SK-N-MC (cell line): ENCODE measurements at regions not wholly inside any gene's neighbourhood (a gene's known extent, or its start where the extent isn't known, plus 50 kb on each side); places are given as distances from the start of the nearest gene placed in this dataset.

Source experiments
- DNase-seq: peaks from one replicate; pipeline ENCODE4 v3.0.0-alpha.2; 2011; ENCODE audit warnings: low read depth, low spot score
- H3K27ac ChIP-seq: fragments of 200-600 bp; sonication (generic); 2 replicates; pipeline ENCODE4 v1.5.1; 2016; ENCODE audit warnings: mixed run types
- H3K36me3 ChIP-seq: fragments of 200-600 bp; sonication (generic); 2 replicates; pipeline ENCODE4 v1.6.1; 2017; ENCODE audit warnings: antibody characterized with exemption, low read length, mixed read lengths; ENCODE audit not compliant: insufficient read depth
- H3K4me3 ChIP-seq: fragments of 200-600 bp; sonication (generic); 2 replicates; pipeline ENCODE4 v1.5.1; 2016
- H3K9ac ChIP-seq: fragments of 200-600 bp; sonication (generic); 2 replicates; pipeline ENCODE4 v1.8.0; 2017; ENCODE audit warnings: mixed run types, mixed read lengths; ENCODE audit not compliant: insufficient read length
- H3K9me3 ChIP-seq: fragments of 200-600 bp; sonication (generic); 2 replicates; pipeline ENCODE4 v1.6.1; 2017; ENCODE audit warnings: low read depth, mild to moderate bottlenecking, antibody characterized with exemption, low read length, moderate library complexity, mixed read lengths
- EZH2 ChIP-seq: fragments of 200-600 bp; sonication (generic); IDR thresholded peaks from one replicate; pipeline ENCODE4 v1.6.1; 2017; ENCODE audit warnings: antibody characterized with exemption
- FOXP2 ChIP-seq: optimal IDR thresholded peaks from 2 replicates; pipeline ENCODE3; 2011; ENCODE audit warnings: mild to moderate bottlenecking, moderate library complexity; ENCODE audit not compliant: insufficient read depth; ENCODE audit errors: extremely low read length, control extremely low read depth
- POLR2AphosphoS5 ChIP-seq: IDR thresholded peaks from 2 replicates; pipeline ENCODE4 v1.6.1; 2012; ENCODE audit warnings: mild to moderate bottlenecking, low read depth, low read length, borderline replicate concordance

- no peak for DNase-seq
These were observed 645.3 kb upstream of the DDX18 start for GRCh38 chr2:117169036-117169765.

GRCh38 chr2:117170897-117171296, 643.6 kb upstream of the DDX18 start:
- no peak for TF ChIP-seq EZH2
- no peak for TF ChIP-seq FOXP2
- TF ChIP-seq POLR2AphosphoS5 = no peak
- DNase-seq = no peak
- H3K27ac ChIP-seq = no peak overlapping the region
- H3K4me3 ChIP-seq = no peak overlapping the region
- no peaks in the 10 kb centered on the region; the same call in 1 of the 2 replicates for H3K9me3 ChIP-seq
- H3K36me3 ChIP-seq = no peaks in the 10 kb centered on the region
- no peak overlapping the region for H3K9ac ChIP-seq

More at GRCh38 chr2:117169036-117169765, 645.3 kb upstream of the DDX18 start:
- H3K4me3 ChIP-seq = no peak overlapping the region
- H3K36me3 ChIP-seq = no peaks in the 10 kb centered on the region
- H3K27ac ChIP-seq = no peak overlapping the region
- no peaks in the 10 kb centered on the region; the same call in 1 of the 2 replicates for H3K9me3 ChIP-seq
- H3K9ac ChIP-seq = no peak overlapping the region
- no peak for TF ChIP-seq POLR2AphosphoS5
- TF ChIP-seq EZH2 = no peak
- no peak for TF ChIP-seq FOXP2

- Histone ChIP-seq H3K27ac (no peak overlapping the region), H3K4me3 (no peak overlapping the region)
- TF ChIP-seq EZH2 (no peak), POLR2AphosphoS5 (no peak), FOXP2 (no peak)
These were observed 635.1 kb upstream of the DDX18 start for GRCh38 chr2:117179405-117179804.

GRCh38 chr2:117190856-117191559, 623.5 kb upstream of the DDX18 start:
- Histone ChIP-seq H3K36me3 (no peaks in the 10 kb centered on the region), H3K9me3 (no peaks in the 10 kb centered on the region), H3K27ac (no peak overlapping the region), H3K4me3 (no peak overlapping the region), H3K9ac (no peak overlapping the region)
- TF ChIP-seq EZH2 = no peak
- DNase-seq = no peak

More at GRCh38 chr2:117179405-117179804, 635.1 kb upstream of the DDX18 start:
- no peaks in the 10 kb centered on the region for H3K9me3 ChIP-seq
- no peak overlapping the region for H3K9ac ChIP-seq
- H3K36me3 ChIP-seq = no peaks in the 10 kb centered on the region
- DNase-seq = no peak

GRCh38 chr2:117195381-117195780, 619.1 kb upstream of the DDX18 start:
- H3K36me3 ChIP-seq = no peaks in the 10 kb centered on the region
- H3K27ac ChIP-seq = no peak overlapping the region
- TF ChIP-seq EZH2 = no peak
- TF ChIP-seq POLR2AphosphoS5 = no peak
- TF ChIP-seq FOXP2 = no peak
- H3K4me3 ChIP-seq = no peak overlapping the region
- H3K9me3 ChIP-seq = no peaks in the 10 kb centered on the region
- no peak overlapping the region for H3K9ac ChIP-seq
- no peak for DNase-seq

GRCh38 chr2:117199511-117199910, 615.0 kb upstream of the DDX18 start:
- H3K4me3 ChIP-seq = no peak overlapping the region
- no peak overlapping the region for H3K27ac ChIP-seq
- H3K36me3 ChIP-seq = no peaks in the 10 kb centered on the region
- TF ChIP-seq POLR2AphosphoS5 = no peak
- TF ChIP-seq FOXP2 = no peak
- TF ChIP-seq EZH2 = no peak
- no peaks in the 10 kb centered on the region for H3K9me3 ChIP-seq
- DNase-seq = no peak
- H3K9ac ChIP-seq = no peak overlapping the region

- Histone ChIP-seq H3K4me3 (no peak overlapping the region), H3K9me3 (no peaks in the 10 kb centered on the region), H3K9ac (no peak overlapping the region), H3K36me3 (no peaks in the 10 kb centered on the region), H3K27ac (no peak overlapping the region)
- TF ChIP-seq FOXP2 (no peak), EZH2 (no peak), POLR2AphosphoS5 (no peak)
- DNase-seq = no peak
These were observed 601.9 kb upstream of the DDX18 start for GRCh38 chr2:117212562-117212961.

GRCh38 chr2:117217145-117217544, 597.3 kb upstream of the DDX18 start:
- no peak overlapping the region for H3K4me3 ChIP-seq
- H3K36me3 ChIP-seq = no peaks in the 10 kb centered on the region
- H3K9ac ChIP-seq = no peak overlapping the region
- no peak for TF ChIP-seq EZH2
- no peak for TF ChIP-seq POLR2AphosphoS5
- no peak for TF ChIP-seq FOXP2
- H3K27ac ChIP-seq = no peak overlapping the region
- no peaks in the 10 kb centered on the region for H3K9me3 ChIP-seq
- DNase-seq = no peak

- Histone ChIP-seq H3K9ac (no peak overlapping the region), H3K27ac (no peak overlapping the region), H3K36me3 (no peaks in the 10 kb centered on the region), H3K9me3 (no peaks in the 10 kb centered on the region), H3K4me3 (no peak overlapping the region)
- no peak for TF ChIP-seq POLR2AphosphoS5
- no peak for TF ChIP-seq EZH2
- TF ChIP-seq FOXP2 = no peak
- DNase-seq = no peak
These were observed 591.7 kb upstream of the DDX18 start for GRCh38 chr2:117222809-117223208.
